ENCODE measurements at regions not wholly inside any gene's neighbourhood (a gene's known extent, or its start where the extent isn't known, plus 50 kb on each side); places are given as distances from the start of the nearest gene placed in this dataset.

GRCh38 chr15:31824024-31824423 is 206.3 kb upstream of the CHRNA7 start:
- DNase-seq (ENCODE audit: low spot score), result no peak

- DNase-seq (ENCODE audit: low spot score), result no peak
These were observed 201.7 kb upstream of the CHRNA7 start for GRCh38 chr15:31828594-31828993.

GRCh38 chr15:31830591-31830990 is 199.7 kb upstream of the CHRNA7 start:
- DNase-seq (ENCODE audit: low spot score), result no peak

DNA sequence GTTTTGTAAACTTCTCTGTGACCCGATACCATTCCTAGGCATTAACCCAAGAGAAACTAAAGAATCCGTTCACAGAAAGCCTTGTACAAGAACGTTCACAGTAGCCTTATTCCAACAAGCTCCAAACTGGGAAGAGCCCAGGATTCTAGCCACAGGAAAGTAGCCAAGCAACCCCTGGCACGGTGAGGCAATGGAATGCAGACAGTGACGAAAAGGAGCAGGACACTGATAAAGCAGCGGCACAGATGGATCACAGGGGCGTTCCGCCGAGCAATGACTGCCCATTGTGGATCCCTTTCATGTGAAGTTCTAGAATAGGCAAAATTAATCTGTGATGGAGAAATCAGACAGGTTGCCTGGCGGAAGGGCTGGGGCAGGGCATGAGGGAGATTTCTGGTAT is 198.7 kb upstream of the CHRNA7 start:
- DNase-seq (ENCODE audit: low spot score), result no peak

- no peak for DNase-seq (ENCODE audit: low spot score)
These were observed 195.7 kb upstream of the CHRNA7 start for GRCh38 chr15:31834654-31835053.

DNA sequence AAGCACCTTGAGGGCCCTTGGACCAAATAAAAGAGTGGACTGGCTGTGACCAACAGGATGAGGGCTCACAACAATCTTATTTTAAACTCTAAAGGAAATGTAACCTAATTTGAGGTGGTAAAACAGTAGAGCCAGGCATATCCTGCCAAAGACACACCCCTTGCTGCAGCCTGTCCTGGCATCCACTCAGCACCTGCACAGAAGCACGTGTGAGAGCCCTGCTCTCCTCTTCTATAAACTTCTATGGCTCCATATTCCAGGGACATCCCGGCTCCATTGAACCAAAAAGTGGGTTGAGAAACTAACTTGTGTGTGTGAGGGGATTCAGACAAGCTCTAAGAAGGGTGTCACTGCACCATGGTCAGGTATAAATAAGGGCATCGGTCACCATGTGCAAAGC is 190.9 kb upstream of the CHRNA7 start:
- DNase-seq (ENCODE audit: low spot score), result no peak

GRCh38 chr15:31840849-31841476 is 189.4 kb upstream of the CHRNA7 start:
- DNase-seq (ENCODE audit: low spot score), result no peak

DNA sequence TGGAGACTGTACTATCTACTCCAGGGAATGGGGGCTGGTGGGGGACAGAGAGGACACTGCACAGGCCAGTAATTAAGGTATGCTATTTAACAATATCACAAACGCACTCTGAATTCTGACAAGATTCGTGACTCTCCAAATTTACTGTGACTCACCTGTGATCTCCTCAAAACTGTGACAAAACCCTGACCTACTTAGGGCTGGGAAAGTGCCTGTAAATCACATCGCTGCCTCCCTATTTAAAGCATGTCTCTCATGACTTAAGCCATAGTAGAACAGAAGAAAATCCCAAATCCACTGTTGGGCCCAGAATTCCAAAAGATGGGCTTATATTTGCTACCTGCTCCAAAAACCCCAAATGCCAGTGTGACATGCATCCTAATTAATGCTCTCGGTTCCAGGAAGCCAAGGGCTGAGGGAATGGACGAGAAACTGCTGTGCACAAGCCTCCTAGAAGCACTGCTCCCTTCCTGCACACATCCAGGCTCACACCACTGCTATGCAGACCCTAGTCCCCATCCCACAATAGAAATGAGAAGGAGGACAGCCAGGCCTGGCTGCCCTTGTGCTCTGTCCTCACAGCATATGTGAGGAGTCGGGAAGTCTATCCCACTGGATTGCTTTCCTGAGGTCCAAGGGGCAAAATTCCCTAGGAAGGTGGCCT is 187.7 kb upstream of the CHRNA7 start:
- no peak for DNase-seq (ENCODE audit: low spot score)

GRCh38 chr15:31843426-31844055 is 186.8 kb upstream of the CHRNA7 start:
- no peak for DNase-seq (ENCODE audit: low spot score)

DNA sequence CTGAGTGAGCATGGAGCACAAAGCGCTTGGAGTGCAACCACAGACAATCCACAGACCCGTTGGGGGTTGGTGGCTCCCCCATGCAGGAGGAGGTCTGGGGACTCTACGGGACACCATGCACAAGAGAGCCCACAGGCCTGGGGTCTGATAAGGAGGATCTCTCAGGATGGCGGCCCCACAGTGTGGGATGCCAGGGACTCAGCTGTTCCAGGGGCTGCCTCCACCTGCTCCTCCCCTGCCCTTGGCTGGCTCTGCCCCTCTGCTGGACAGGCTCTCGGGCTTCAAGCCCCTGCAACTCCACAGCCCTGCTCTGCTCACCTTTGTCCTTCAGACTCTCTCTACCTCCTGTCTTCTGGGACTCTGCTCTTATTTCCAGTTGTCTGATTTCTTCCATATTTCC is 184.5 kb upstream of the CHRNA7 start:
- DNase-seq (ENCODE audit: low spot score), result no peak

- DNase-seq (ENCODE audit: low spot score), result no peak
These were observed 182.4 kb upstream of the CHRNA7 start for GRCh38 chr15:31847961-31848360.

DNA sequence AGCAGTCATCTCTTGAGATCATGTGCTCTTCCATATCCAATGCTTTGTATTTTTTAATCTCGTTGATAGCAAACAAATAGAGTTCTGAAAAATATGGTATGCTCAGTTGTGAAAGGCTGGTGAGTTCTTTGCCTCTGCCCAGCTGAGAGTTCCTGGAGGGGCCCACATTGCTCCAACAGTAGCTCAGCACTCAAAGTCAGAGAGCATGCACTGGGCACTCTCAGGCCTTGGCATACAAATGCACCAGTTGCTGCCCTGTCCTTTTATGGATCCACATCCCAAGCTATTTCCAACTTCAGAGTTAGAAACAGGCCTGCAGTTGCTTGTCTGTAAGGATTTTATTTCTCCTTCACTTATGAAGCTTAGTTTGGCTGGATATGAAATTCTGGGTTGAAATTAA is 181.7 kb upstream of the CHRNA7 start:
- no peak for DNase-seq (ENCODE audit: low spot score)

- DNase-seq (ENCODE audit: low spot score), result no peak
These were observed 177.1 kb upstream of the CHRNA7 start for GRCh38 chr15:31852933-31853799.

DNA sequence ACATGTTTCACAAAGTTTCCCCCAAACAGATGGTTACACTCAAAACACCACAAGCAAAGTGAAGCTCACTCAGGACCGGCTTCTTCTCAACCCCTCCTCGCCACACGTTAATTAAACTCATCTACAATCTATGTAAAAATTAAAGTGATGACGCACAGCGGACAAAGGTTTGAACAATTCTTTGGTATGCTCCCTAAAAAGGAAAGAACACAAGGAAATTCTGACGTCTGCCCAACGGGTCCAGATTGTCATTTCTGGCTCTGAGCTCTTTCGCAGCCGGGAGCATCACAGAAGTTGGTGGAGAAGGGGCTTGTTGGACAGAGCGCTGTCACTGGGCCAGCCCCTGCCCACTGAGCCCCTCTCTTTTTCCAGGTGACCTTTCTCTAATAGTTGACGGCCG is 173.7 kb upstream of the CHRNA7 start:
- DNase-seq (ENCODE audit: low spot score), result no peak

GRCh38 chr15:31857194-31857593 is 173.1 kb upstream of the CHRNA7 start:
- DNase-seq (ENCODE audit: low spot score), result no peak

DNA sequence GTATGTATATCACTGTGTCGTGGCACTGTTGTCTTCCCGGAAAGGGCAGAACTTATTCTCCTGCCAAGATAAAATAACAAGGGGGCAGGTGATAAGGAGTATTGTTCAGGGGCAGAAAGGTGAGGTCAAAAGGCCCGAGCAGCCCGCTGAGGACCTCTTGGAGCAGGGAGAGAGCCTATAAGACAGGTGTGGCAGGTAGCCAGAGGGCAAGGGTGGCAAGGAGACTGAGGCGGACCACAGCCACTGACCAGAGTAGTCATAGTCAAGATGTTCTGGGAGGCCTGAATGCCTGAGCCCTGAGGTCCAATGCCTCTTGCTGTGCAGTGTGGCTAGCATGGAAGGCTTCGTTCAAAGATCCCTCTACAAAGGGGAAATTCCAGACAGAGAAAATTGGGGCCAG is 172.3 kb upstream of the CHRNA7 start:
- DNase-seq (ENCODE audit: low spot score), result no peak

GRCh38 chr15:31866248-31866647 is 164.1 kb upstream of the CHRNA7 start:
- no peak for DNase-seq (ENCODE audit: low spot score)

- peak; percentile 23 for DNase-seq (ENCODE audit: low spot score)
These were observed 162.5 kb upstream of the CHRNA7 start for GRCh38 chr15:31867536-31868442.

DNA sequence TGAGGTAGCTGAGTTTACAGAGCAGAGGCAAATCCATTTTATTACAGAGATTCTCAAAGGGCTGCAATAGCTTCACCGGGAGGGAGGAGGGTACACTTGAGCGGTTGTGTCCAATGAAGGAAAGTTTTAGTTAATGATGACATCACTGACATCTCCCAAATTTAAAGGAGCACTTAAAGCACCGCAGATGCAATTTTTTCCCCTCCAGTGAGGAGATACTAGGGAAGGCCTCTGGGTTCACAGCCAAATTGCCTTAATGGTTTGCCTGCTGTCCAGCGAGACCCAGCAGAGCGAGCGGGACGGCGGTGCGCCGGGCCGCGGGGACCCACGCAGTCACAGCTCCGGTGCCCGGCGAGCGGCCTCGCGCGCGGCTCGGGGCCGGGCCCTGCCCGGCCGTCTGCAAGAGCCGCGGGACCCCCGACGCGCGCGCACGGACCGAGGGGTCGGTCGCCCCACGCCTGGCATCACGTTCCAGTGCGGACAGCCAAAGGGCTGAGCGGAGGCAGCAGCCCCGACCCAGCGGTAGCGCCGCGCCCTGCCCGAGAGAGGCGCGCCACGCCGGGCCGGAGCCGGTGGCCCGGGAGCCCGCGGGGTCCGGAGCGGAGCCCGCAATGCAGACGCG is 160.5 kb upstream of the CHRNA7 start:
- DNase-seq (ENCODE audit: low spot score), result no peak

- DNase-seq (ENCODE audit: low spot score), result peak; percentile 26
These were observed 159.8 kb upstream of the CHRNA7 start, which contains the start of gene OTUD7A for GRCh38 chr15:31870328-31871165. Gene OTUD7A, minus strand, starts transcription at chr15:31870673.

All from A172 (cell line).